GM12878 (cell line): ENCODE measurements at regions not wholly inside any gene's neighbourhood (a gene's known extent, or its start where the extent isn't known, plus 50 kb on each side); places are given as distances from the start of the nearest gene placed in this dataset.

Experiments used
- ATAC-seq: fragments of 200-7000 bp; cut with Tn5 transposase; 3 replicates; pipeline ENCODE4 v1.9.1; 2020; ENCODE audit warnings: mild to moderate bottlenecking, moderate library complexity
- BruUV-seq: library from RNA; stranded (reverse); fragments of 400-500 nt; replicated peaks from 2 replicates; lab custom pipeline; 2021; lab: Mats Ljungman, UMichigan
- CTCF ChIA-PET: fragments of 300-600 bp; sonication (Branson Sonifier 250); formaldehyde crosslinking; extraction: SDS; loops from one replicate; lab custom pipeline; 2021; ENCODE audit warnings: inconsistent platforms; lab: Yijun Ruan, JAX
- POLR2A ChIA-PET: fragments of 350-600 bp; formaldehyde crosslinking; extraction: SDS; loops from one replicate; lab custom pipeline; 2021; ENCODE audit warnings: inconsistent platforms; lab: Charles Lee
- RAD21 ChIA-PET: fragments of 300-600 bp; sonication (Branson Sonifier 250); formaldehyde crosslinking; loops from one replicate; lab custom pipeline; 2023; ENCODE audit warnings: antibody characterized with exemption; ENCODE audit not compliant: unreplicated experiment; lab: Charles Lee
- SMC1A ChIA-PET: fragments of 300-600 bp; sonication (Branson Sonifier 250); formaldehyde crosslinking; loops from one replicate; lab custom pipeline; 2023; ENCODE audit not compliant: unreplicated experiment, uncharacterized antibody; lab: Charles Lee
- DNase-seq: peaks from one replicate; pipeline ENCODE4 v3.0.0-alpha.2; 2011; ENCODE audit warnings: low read depth, low spot score
- FAIRE-seq: peaks from 3 replicates; lab custom pipeline; 2011; peaks lifted over from hg19 to GRCh38; lab: Jason Lieb, UNC
- H2AFZ ChIP-seq: 2 replicates; pipeline ENCODE4 v1.6.0; 2011; ENCODE audit warnings: low read depth, low read length, control low read depth; ENCODE audit not compliant: control insufficient read depth
- H3K27ac ChIP-seq: 2 replicates; pipeline ENCODE4 v1.5.1; 2011; ENCODE audit warnings: control low read depth; ENCODE audit not compliant: control insufficient read depth, insufficient read depth
- H3K27me3 ChIP-seq, 2 experiments: replicated peaks in 1 of 2; 2 replicates each; pipeline versions ENCODE4 v1.6.0 to v1.6.1; 2011; ENCODE audit warnings: low read length in 1 of 2; ENCODE audit not compliant: control insufficient read depth in 2 of 2, insufficient read depth in 2 of 2
- H3K36me3 ChIP-seq, 2 experiments: 2 replicates each; pipeline ENCODE4 v1.5.1; 2011; ENCODE audit warnings: low read length in 1 of 2; ENCODE audit not compliant: control insufficient read depth in 2 of 2, insufficient read depth in 2 of 2
- H3K4me1 ChIP-seq: 2 replicates; pipeline ENCODE4 v1.6.1; 2011; ENCODE audit warnings: mild to moderate bottlenecking, low read length, moderate library complexity, mixed read lengths; ENCODE audit not compliant: control insufficient read depth, insufficient read depth
- H3K4me2 ChIP-seq: 2 replicates; pipeline ENCODE4 v1.6.0; 2011; ENCODE audit warnings: control low read depth; ENCODE audit not compliant: control insufficient read depth, insufficient read depth
- H3K4me3 ChIP-seq: fragments of 200-600 bp; sonication (generic); 2 replicates; pipeline ENCODE4 v1.5.1; 2016
- H3K79me2 ChIP-seq: 2 replicates; pipeline ENCODE4 v1.6.0; 2011; ENCODE audit warnings: low read length; ENCODE audit not compliant: control insufficient read depth, insufficient read depth
- H3K9ac ChIP-seq: 2 replicates; pipeline ENCODE4 v1.8.0; 2011; ENCODE audit warnings: low read length, control low read depth, mixed read lengths; ENCODE audit not compliant: control insufficient read depth, insufficient read depth
- H3K9me3 ChIP-seq: replicated peaks from 3 replicates; pipeline ENCODE4 v1.5.1; 2011; ENCODE audit warnings: mild to moderate bottlenecking, low read length; ENCODE audit not compliant: control insufficient read depth, insufficient read depth
- H4K20me1 ChIP-seq: 2 replicates; pipeline ENCODE4 v1.6.0; 2011; ENCODE audit not compliant: control insufficient read depth, insufficient read depth
- ATF7 ChIP-seq: fragments of 450-650 bp; IDR thresholded peaks from 2 replicates; pipeline ENCODE4 v1.6.1; 2016; ENCODE audit warnings: low read depth, mild to moderate bottlenecking
- EP300 ChIP-seq, 2 experiments: fragments of 150-350 bp in 1 of 2; IDR thresholded peaks; 2 replicates each; pipeline ENCODE4 v1.6.1; 2011 to 2012; ENCODE audit warnings: low read depth in 2 of 2, low read length in 2 of 2, borderline replicate concordance in 1 of 2, improper control_type of control experiment in 1 of 2, inconsistent platforms in 1 of 2; ENCODE audit not compliant: control insufficient read depth in 1 of 2
- SREBF1 ChIP-seq: IDR thresholded peaks from 2 replicates; pipeline ENCODE4 v1.6.1; 2012; ENCODE audit warnings: mild to moderate bottlenecking, low read length
- WGBS: methylation state at CpG from one replicate; pipeline ENCODE4 v1.1.6; 2016; ENCODE audit warnings: low lambda C conversion rate; ENCODE audit not compliant: insufficient replicate concordance, insufficient coverage; ENCODE audit errors: missing lambda C conversion rate; 5-methylcytosine and 5-hydroxymethylcytosine counted together
- in situ Hi-C: fragments of 300-500 bp; cut with MboI; formaldehyde crosslinking; loops from 9 replicates; pipeline ENCODE4 v1.14.3; 2018; ENCODE audit warnings: mixed read lengths
- intact Hi-C: fragments of 100-400 bp; cut with micrococcal nuclease; formaldehyde crosslinking; loops from one replicate; pipeline ENCODE4 v1.14.2; 2022; ENCODE audit not compliant: unreplicated experiment
- TF ChIP-seq, protein P1 (sequence below): fragments of 450-650 bp; IDR thresholded peaks from 2 replicates; pipeline ENCODE4 v1.6.1; 2016; ENCODE audit warnings: mild to moderate bottlenecking

GRCh38 chr1:169015464-169015863, 91.0 kb upstream of the ATP1B1 start:
- ChIA-PET RAD21 (interaction anchor here (1.2 to 5.2 kb wide), 2 partner anchors 9 to 29 kb away, joined by 3 to 112 read pairs; no protein-coding TSS in a partner anchor), SMC1A (interaction anchor here (10.0 kb wide), 1 partner anchor 8 kb away, joined by 149 read pairs; no protein-coding TSS in a partner anchor)
- ATAC-seq = no peak

GRCh38 chr1:169018751-169019150, 87.7 kb upstream of the ATP1B1 start:
- intact Hi-C loops (no loop called here), in situ Hi-C loops (no loop called here)
- DNase-seq (no peak), ATAC-seq (no peak), FAIRE-seq (no peak)
- H3K79me2 ChIP-seq = no peaks in the 10 kb centered on the region
- H3K4me2 ChIP-seq = no peak overlapping the region
- H3K27me3 ChIP-seq = no peaks in the 10 kb centered on the region
- H3K4me1 ChIP-seq = no peaks in the 10 kb centered on the region
- ChIA-PET RAD21 (interaction anchor here (1.2 to 1.4 kb wide), 2 partner anchors 24 to 48 kb away, joined by 4 read pairs; no protein-coding TSS in a partner anchor), CTCF (interaction anchor here (1.4 kb wide), 1 partner anchor 23 kb away, joined by 5 read pairs; no protein-coding TSS in a partner anchor), SMC1A (interaction anchor here (0.9 to 2.3 kb wide), 5 partner anchors 10 to 89 kb away, joined by 3 to 12 read pairs (median 3); no protein-coding TSS in a partner anchor), POLR2A (interaction anchor here (0.7 to 1.1 kb wide), 2 partner anchors 31 to 97 kb away, joined by 3 to 4 read pairs; no protein-coding TSS in a partner anchor)
- no peak overlapping the region for H3K4me3 ChIP-seq
- H3K36me3 ChIP-seq = no peaks in the 10 kb centered on the region
- no peak overlapping the region for H3K9ac ChIP-seq
- TF ChIP-seq EP300 (IDR thresholded peaks at IDR 0.05; ENCODE audit: borderline replicate concordance in 1 of 2, control insufficient read depth in 1 of 2, low read depth in 2 of 2, low read length in 2 of 2) (no peak), ATF7 (no peak)
- TF ChIP-seq, protein P1, sequence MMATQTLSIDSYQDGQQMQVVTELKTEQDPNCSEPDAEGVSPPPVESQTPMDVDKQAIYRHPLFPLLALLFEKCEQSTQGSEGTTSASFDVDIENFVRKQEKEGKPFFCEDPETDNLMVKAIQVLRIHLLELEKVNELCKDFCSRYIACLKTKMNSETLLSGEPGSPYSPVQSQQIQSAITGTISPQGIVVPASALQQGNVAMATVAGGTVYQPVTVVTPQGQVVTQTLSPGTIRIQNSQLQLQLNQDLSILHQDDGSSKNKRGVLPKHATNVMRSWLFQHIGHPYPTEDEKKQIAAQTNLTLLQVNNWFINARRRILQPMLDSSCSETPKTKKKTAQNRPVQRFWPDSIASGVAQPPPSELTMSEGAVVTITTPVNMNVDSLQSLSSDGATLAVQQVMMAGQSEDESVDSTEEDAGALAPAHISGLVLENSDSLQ = no peak
- no peaks in the 10 kb centered on the region for H4K20me1 ChIP-seq
- BruUV-seq = no TSS peak
- H3K27ac ChIP-seq = no peak overlapping the region
- 44% methylated on average over 4 of the region's 4 CpGs for WGBS
- H3K9me3 ChIP-seq = no peaks in the 10 kb centered on the region
- H2AFZ ChIP-seq = no peak overlapping the region

More at GRCh38 chr1:169015464-169015863, 91.0 kb upstream of the ATP1B1 start:
- no peaks in the 10 kb centered on the region for H3K27me3 ChIP-seq
- intact Hi-C loops = no loop called here
- DNase-seq (no peak), FAIRE-seq (no peak)
- POLR2A ChIA-PET = no interaction called here
- BruUV-seq = no TSS peak
- no peaks in the 10 kb centered on the region for H3K36me3 ChIP-seq
- H3K9me3 ChIP-seq = no peaks in the 10 kb centered on the region
- WGBS = 75% methylated on average over 5 of the region's 5 CpGs
- TF ChIP-seq SREBF1 = no peak
- H2AFZ ChIP-seq = no peak overlapping the region
- H3K79me2 ChIP-seq = no peaks in the 10 kb centered on the region
- H3K4me2 ChIP-seq = no peak overlapping the region
- in situ Hi-C loops = no loop called here
- no peak overlapping the region for H3K9ac ChIP-seq
- H3K27ac ChIP-seq = no peak overlapping the region
- CTCF ChIA-PET = no interaction called here
- H3K4me1 ChIP-seq = peaks cover 18% of the 10 kb centered on the region
- H4K20me1 ChIP-seq = no peaks in the 10 kb centered on the region
- no peak overlapping the region for H3K4me3 ChIP-seq
